GM23338 (cell line): ENCODE measurements at regions not wholly inside any gene's neighbourhood (a gene's known extent, or its start where the extent isn't known, plus 50 kb on each side); places are given as distances from the start of the nearest gene placed in this dataset.

Experiments
- EZH2 ChIP-seq: fragments of 200-600 bp; sonication (generic); IDR thresholded peaks from one replicate; pipeline ENCODE4 v1.8.0; 2017; ENCODE audit warnings: antibody characterized with exemption, mild to moderate bottlenecking, low read depth; ENCODE audit not compliant: unreplicated experiment
- EZH2phosphoT487 ChIP-seq: fragments of 200-600 bp; sonication (generic); IDR thresholded peaks from one replicate; pipeline ENCODE4 v1.8.1; 2018; ENCODE audit warnings: antibody characterized with exemption; ENCODE audit not compliant: unreplicated experiment
- POLR2AphosphoS5 ChIP-seq: IDR thresholded peaks from 2 replicates; pipeline ENCODE4 v1.6.1; 2016; ENCODE audit warnings: antibody characterized with exemption, low read depth
- REST ChIP-seq: IDR thresholded peaks from one replicate; pipeline ENCODE4 v1.6.1; 2018; ENCODE audit warnings: antibody characterized with exemption; ENCODE audit not compliant: unreplicated experiment
- TF ChIP-seq, protein P1 (sequence below), 2 experiments: fragments of 200-600 bp in 1 of 2; sonication (generic) in 1 of 2; conservative IDR thresholded peaks; 2 replicates each; pipeline versions ENCODE4 v1.5.1 to v1.6.1; 2016 to 2017; ENCODE audit warnings: antibody characterized with exemption in 2 of 2, low read depth in 2 of 2, mild to moderate bottlenecking in 2 of 2, moderate library complexity in 1 of 2

GRCh38 chr13:54312885-54313284 lies 1284.3 kb downstream of the OLFM4 start:
- TF ChIP-seq, protein P1, sequence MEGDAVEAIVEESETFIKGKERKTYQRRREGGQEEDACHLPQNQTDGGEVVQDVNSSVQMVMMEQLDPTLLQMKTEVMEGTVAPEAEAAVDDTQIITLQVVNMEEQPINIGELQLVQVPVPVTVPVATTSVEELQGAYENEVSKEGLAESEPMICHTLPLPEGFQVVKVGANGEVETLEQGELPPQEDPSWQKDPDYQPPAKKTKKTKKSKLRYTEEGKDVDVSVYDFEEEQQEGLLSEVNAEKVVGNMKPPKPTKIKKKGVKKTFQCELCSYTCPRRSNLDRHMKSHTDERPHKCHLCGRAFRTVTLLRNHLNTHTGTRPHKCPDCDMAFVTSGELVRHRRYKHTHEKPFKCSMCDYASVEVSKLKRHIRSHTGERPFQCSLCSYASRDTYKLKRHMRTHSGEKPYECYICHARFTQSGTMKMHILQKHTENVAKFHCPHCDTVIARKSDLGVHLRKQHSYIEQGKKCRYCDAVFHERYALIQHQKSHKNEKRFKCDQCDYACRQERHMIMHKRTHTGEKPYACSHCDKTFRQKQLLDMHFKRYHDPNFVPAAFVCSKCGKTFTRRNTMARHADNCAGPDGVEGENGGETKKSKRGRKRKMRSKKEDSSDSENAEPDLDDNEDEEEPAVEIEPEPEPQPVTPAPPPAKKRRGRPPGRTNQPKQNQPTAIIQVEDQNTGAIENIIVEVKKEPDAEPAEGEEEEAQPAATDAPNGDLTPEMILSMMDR (conservative IDR thresholded peaks at IDR 0.05; ENCODE audit: low read depth in 2 of 2): no peak
- TF ChIP-seq POLR2AphosphoS5 (no peak), EZH2phosphoT487 (no peak), EZH2 (no peak), REST (no peak)
